Activated naive CD4-positive, alpha-beta T cell treated with Interleukin-2 at 50 U/mL for 16 hours (primary cell): ENCODE measurements at regions not wholly inside any gene's neighbourhood (a gene's known extent, or its start where the extent isn't known, plus 50 kb on each side); places are given as distances from the start of the nearest gene placed in this dataset.
"Not testable (repeated sequence)": the region's sequence is repeated elsewhere in the genome, so short reads cannot be mapped to it uniquely, and the experiment has no call there.

ENCODE experiments used
- DNase-seq: peaks from one replicate; pipeline ENCODE4 v3.0.0-alpha.2; 2020

- DNase-seq, result no peak
Measured at GRCh38 chr2:210963386-210963785, 407.0 kb downstream of the CPS1 start.

GRCh38 chr2:210964141-210964764, 407.9 kb downstream of the CPS1 start:
- no peak for DNase-seq

DNA sequence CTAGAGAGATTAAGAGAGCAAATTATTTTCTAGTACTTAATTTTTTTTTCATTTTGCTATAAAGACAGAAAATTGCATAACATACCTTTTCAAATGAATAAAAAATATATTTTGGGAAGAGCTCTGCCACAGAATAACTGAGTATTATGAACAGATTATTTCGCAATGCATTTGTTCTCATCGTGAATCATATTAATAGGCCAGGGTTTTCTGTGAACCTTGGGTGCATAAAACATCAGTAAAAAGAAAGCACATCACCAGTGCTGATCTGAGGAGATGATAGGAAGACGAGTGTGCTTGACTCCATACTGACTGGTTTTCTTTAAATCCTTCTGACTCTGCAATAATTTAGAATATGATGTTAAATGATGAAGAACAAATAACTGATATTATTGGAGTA, 409.1 kb downstream of the CPS1 start:
- DNase-seq, result no peak

GRCh38 chr2:210966330-210966729, 409.9 kb downstream of the CPS1 start:
- DNase-seq, result no peak

- no peak for DNase-seq
Measured at GRCh38 chr2:210971431-210971830, 415.0 kb downstream of the CPS1 start.

DNA sequence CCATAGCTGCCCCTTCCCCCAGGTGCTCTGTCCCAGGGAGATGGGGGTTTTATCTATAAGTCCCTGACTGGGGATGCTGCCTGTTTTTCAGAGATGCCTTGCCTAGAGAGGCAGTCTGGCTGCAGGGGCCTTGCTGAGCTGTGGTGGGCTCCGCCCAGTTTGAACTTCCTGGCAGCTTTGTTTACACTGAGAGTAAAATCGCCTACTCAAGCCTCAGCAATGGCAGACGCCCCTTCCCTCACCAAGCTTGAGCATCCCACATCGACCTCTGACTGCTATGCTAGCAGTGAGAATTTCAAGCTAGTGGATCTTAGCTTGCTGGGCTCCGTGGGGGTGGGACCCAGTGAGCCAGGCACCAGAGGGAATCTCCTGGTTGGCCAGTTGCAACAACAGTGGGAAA, 430.4 kb downstream of the CPS1 start:
- not testable (repeated sequence) for DNase-seq

DNA sequence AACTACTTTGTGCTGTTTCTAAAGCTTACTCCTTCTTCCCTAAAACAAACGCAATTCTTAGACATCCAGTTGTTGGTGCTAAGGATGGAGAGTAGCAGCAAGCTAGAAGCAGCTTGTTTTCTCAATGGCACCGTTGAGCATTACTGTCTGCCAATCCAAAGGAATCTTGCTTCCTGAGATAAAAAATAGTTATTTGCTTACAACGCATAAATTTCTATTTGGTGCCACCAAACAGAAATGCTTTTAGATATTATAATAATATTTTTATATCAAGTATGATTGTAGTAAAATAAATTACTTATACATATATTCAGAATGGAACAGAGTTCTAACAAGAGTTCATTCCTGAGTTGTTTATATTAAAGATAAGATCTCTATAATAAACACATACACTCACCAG, 434.7 kb downstream of the CPS1 start:
- no peak for DNase-seq

GRCh38 chr2:210994104-210994503, 437.7 kb downstream of the CPS1 start:
- no peak for DNase-seq

DNA sequence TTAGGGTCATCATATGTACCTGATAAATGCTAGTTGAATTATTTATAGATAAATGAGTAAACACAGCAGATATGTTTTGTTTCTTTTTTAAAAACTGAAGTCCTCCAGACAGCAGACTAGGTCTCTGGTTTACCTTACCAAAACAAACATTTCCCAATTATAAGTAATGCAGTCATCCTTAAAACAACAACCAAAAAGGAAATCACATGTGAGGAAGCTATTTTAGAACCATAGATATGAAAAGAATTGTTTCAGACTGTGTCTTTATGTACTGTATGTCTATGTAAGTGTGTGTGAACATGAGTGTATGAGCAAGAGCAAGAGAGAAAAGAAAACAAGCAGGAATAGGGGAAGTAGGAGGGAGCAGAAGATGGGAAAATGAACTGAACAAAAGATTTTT, 441.0 kb downstream of the CPS1 start:
- DNase-seq, result no peak

GRCh38 chr2:210998334-210998733, 441.9 kb downstream of the CPS1 start:
- no peak for DNase-seq

- no peak for DNase-seq
Measured at GRCh38 chr2:211014376-211014775, 458.0 kb downstream of the CPS1 start.

DNA sequence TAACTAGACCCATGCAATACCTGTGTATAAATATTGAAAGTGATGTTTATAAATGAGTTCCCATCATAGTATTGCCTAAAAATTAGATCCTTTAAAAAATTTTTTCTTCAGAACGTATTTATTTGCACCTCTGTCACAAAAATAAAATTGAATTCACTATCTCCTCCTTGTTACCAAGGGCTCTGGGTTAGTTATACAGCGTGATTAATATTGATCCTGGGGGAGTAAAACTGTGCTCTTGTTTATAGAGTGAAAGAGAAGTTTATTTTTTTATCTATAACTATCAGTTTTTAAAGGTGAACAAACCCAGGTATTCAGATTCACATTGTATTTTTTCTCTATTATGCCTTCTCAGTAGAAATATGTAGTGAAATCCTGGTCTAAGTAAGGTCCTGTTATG, 458.5 kb downstream of the CPS1 start:
- no peak for DNase-seq

- DNase-seq, result not testable (repeated sequence)
Measured at GRCh38 chr2:211025089-211025488, 468.7 kb downstream of the CPS1 start.

GRCh38 chr2:211026109-211026508, 469.7 kb downstream of the CPS1 start:
- DNase-seq, result no peak

DNA sequence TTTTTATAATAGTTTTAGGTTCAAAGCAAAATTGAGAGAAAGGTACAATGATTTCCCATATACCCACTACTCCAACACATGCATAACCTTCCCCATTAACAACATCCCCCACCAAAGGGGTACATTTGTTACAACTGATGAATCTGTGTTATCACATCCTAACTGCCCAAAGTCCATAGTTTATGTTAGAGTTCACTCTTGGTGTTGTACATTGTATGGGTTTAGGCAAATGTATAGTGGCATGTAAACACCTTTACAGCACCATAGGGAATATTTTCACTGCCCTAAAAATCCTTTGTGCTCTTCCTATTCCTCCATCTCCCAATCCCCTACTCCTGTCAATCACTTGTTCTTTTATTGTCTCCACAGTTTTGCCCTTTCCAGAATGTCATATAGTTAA, 471.6 kb downstream of the CPS1 start:
- DNase-seq, result no peak

GRCh38 chr2:211033765-211034164, 477.4 kb downstream of the CPS1 start:
- DNase-seq, result no peak

DNA sequence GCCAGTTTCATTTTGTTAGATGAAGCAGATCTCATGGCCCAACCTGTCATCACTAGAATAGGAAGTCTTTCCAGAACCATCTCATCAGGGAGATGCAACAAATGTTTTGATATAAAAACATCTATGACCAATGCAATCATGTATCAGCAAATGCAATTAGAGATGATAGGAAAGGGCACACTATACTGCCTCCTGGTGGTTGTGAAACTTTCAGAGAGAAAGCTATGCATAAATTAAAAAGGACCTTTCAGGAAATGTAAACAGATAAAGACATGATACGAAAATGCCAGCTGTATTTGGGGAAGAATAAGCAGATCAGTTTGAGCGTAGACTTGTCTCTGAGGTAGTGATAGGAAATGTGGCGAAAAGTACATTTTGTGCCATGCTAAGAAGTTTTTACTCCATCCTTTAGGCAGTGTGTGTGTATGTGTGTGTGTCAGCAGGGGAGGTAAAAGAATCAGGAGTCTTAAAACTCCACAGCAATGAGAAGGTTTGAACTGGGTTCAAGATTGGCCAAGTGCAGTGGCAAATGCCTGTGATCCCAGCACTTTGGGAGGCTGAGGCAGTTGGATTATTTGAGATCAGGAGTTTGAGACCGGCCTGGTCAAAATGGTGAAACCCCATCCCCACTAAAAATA, 479.3 kb downstream of the CPS1 start:
- no peak for DNase-seq

GRCh38 chr2:211045025-211045424, 488.6 kb downstream of the CPS1 start:
- DNase-seq, result no peak

DNA sequence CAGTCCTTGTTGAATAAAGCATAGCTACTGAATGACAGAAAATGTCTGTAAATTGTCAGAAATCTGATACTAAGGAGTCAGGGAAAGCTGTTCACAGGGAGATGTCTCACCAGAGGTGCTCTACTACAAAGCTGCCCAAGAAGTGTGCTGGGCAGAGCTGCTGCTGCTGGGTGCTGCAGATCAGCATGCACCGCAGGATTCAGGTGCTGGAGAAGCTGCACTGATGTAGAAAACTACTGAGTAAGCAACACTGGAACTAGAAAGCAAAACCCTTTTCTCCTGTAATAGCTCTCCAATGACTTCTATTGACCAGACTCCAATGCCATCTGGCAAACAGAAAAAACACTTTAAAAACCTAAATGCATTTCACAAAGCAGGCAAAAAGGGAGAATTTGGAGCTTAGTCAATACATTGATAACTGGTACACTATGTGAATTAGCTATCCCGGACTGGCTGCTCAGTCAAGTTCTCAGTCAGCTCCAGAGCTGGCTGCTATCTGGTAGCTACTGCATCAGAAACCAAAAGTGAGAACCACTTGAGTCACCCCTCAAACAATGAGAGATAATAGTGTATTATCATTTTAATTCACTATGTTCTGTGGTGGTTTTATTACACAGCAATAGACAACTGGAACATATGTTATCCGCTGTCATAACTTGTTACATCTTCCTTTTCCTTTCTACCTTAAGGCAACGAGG, 493.1 kb downstream of the CPS1 start:
- no peak for DNase-seq

GRCh38 chr2:211055438-211055837, 499.0 kb downstream of the CPS1 start:
- DNase-seq, result no peak

DNA sequence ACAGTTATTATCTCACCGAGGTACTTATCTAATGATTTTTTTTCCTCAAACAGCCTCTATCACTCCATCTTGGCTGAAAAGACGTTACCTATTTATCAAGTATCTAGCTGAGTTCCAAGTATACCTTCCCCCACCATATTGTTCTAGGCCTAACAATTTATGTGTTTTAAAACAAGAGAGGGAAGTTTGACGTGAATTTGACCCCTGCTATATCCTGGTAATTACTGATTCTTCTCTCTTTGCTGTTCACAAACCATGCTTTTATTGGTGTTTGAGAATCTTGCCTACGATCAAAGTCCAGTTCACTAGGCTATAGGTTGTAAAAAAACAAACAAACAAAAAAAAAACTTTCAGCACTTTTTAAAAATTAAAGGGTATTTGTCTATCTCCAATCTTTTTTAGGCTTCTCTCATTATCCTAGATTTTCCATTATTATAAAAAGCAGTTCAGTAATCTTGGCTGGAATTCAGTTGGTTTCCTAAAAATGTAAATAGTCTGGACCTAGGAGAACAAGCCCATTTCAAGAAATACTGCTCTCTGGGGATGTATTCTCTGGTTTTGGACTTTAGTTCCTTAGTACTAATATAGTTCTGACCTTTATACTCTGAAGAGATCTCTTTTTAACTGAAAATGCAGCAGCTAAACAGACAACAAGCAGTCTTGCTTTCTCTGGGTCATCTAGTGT, 505.4 kb downstream of the CPS1 start:
- DNase-seq, result no peak

GRCh38 chr2:211062297-211062612, 505.9 kb downstream of the CPS1 start:
- DNase-seq, result no peak

DNA sequence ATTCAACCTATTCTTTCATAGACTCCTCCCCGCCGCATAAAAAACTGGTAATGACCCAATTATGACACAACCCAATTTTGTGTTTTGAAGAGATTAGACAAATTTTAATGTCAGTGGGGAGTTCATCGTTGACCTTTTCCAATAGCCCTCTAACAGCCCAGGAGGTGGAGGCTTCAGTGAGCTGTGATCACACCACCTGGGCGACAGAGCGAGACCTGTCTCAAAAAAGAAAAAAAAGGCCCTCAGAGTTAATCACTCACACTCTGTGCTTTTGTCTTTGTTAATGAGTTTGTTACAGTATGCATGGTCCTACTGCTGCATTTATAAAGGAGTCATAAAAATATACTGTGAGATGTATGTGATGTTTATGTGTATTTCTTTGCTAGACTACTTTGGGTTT, 510.6 kb downstream of the CPS1 start:
- no peak for DNase-seq
